Upper lobe of left lung (tissue), 4 donors: ENCODE measurements at regions not wholly inside any gene's neighbourhood (a gene's known extent, or its start where the extent isn't known, plus 50 kb on each side); places are given as distances from the start of the nearest gene placed in this dataset.

Experiments used
- CTCF ChIP-seq, 6 experiments: fragments of 450-650 bp in 4 of 6; fragments of 200-600 bp in 2 of 6; sonication (generic) in 2 of 6; IDR thresholded peaks; one replicate each; pipeline ENCODE4 v1.5.1; 2016 to 2019; ENCODE audit warnings: antibody characterized with exemption in 6 of 6
- POLR2A ChIP-seq, 4 donors: fragments of 450-650 bp; IDR thresholded peaks; one replicate each; pipeline ENCODE4 v1.5.1; 2016 to 2017; ENCODE audit warnings: antibody characterized with exemption in 4 of 4, mild to moderate bottlenecking in 2 of 4
- POLR2AphosphoS5 ChIP-seq, 2 donors: sonication (generic); formaldehyde crosslinking; IDR thresholded peaks; one replicate each; pipeline ENCODE4 v1.5.1; 2017; ENCODE audit warnings: antibody characterized with exemption in 2 of 2

- no peak for TF ChIP-seq POLR2A (IDR thresholded peaks at IDR 0.05)
- no peak for TF ChIP-seq POLR2AphosphoS5 (IDR thresholded peaks at IDR 0.05)
- no peak for TF ChIP-seq CTCF (IDR thresholded peaks at IDR 0.05)
Measured at GRCh38 chr11:128242451-128242850, 344.9 kb downstream of the ETS1 start.
